Esophagus (tissue), 2 donors: ENCODE measurements at regions not wholly inside any gene's neighbourhood (a gene's known extent, or its start where the extent isn't known, plus 50 kb on each side); places are given as distances from the start of the nearest gene placed in this dataset.

Experiments used
- H3K27ac ChIP-seq, 2 donors: one replicate each; pipeline ENCODE4 v1.5.1; 2013; ENCODE audit warnings: low read depth in 2 of 2, mild to moderate bottlenecking in 2 of 2, inconsistent platforms in 1 of 2, low read length in 1 of 2, moderate library complexity in 1 of 2
- H3K27me3 ChIP-seq, 2 donors: one replicate each; pipeline ENCODE4 v1.6.1; 2013; ENCODE audit warnings: low read length in 2 of 2, control low read depth in 1 of 2, mild to moderate bottlenecking in 1 of 2; ENCODE audit not compliant: insufficient read depth in 2 of 2, control insufficient read depth in 1 of 2
- H3K36me3 ChIP-seq, 2 donors: one replicate each; pipeline ENCODE4 v1.6.1; 2013; ENCODE audit warnings: low read length in 1 of 2; ENCODE audit not compliant: control insufficient read depth in 2 of 2, insufficient read depth in 2 of 2
- H3K4me1 ChIP-seq, 2 donors: one replicate each; pipeline ENCODE4 v1.6.1; 2013; ENCODE audit warnings: low read length in 1 of 2; ENCODE audit not compliant: control insufficient read depth in 2 of 2, insufficient read depth in 2 of 2
- H3K4me3 ChIP-seq, 2 donors: one replicate each; pipeline ENCODE4 v1.5.1; 2013; ENCODE audit warnings: low read length in 2 of 2, mild to moderate bottlenecking in 2 of 2, low read depth in 1 of 2, moderate library complexity in 1 of 2
- H3K9me3 ChIP-seq, 2 donors: one replicate each; pipeline ENCODE4 v1.6.1; 2013; ENCODE audit warnings: mild to moderate bottlenecking in 2 of 2, low read depth in 1 of 2, low read length in 1 of 2, moderate library complexity in 1 of 2; ENCODE audit not compliant: control insufficient read depth in 2 of 2, insufficient read depth in 1 of 2
- WGBS, 2 donors: extraction: QIAGEN DNeasy Blood & Tissue Kit; methylation state at CpG; one replicate each; pipeline ENCODE4 v1.1.7; 2013; 5-methylcytosine and 5-hydroxymethylcytosine counted together
- donor health status: healthy with polysubstance abuse.
- donor health status: Bipolar disorder and iron deficiency.

- Histone ChIP-seq H3K36me3 (no peaks in the 10 kb centered on the region), H3K27ac (no peak overlapping the region), H3K27me3 (no peaks in the 10 kb centered on the region), H3K4me1 (no peaks in the 10 kb centered on the region), H3K4me3 (no peak overlapping the region), H3K9me3 (no peaks in the 10 kb centered on the region)
- WGBS, 2 donors, result 63 to 70% methylated on average over 5 of the region's 5 CpGs
These were observed 772.5 kb upstream of the SLITRK1 start for GRCh38 chr13:84654654-84655275.

DNA sequence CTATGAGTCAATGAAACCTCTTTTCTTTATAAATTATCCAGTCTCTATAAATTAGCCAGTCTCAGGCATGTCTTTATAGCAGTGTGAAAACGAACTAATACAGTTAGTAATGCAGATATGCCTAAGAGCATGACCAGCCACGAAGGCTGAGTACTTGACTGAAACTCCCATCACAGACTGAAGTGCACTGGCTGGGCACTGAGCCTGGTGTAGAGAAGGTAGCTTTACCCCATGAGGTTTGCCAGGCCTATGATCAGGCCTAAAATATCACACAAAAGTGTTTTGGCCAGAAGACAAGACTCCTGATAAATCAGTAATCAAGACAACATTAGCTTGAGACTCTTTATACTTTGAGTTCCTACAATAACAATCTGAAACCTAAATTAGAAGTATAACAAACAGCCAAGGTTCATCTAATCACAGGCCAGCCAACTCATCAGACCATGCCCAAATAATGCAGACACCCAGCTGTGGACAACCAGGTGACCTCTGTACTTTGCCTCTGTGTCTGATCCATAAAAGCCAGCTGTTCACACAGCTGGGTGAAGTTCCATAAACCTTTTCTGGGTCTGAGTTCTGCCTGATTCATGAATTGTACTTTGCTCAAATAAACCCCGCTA lies 771.8 kb upstream of the SLITRK1 start:
- Histone ChIP-seq H3K27ac (no peak overlapping the region), H3K4me3 (no peak overlapping the region), H3K27me3 (no peaks in the 10 kb centered on the region), H3K36me3 (no peaks in the 10 kb centered on the region), H3K9me3 (no peaks in the 10 kb centered on the region), H3K4me1 (no peaks in the 10 kb centered on the region)
- 80 to 84% methylated on average over 3 of the region's 3 CpGs for WGBS, 2 donors

- H3K27ac ChIP-seq, result no peak overlapping the region
- no peaks in the 10 kb centered on the region for H3K36me3 ChIP-seq
- 76 to 80% methylated on average over 3 of the region's 3 CpGs for WGBS, 2 donors
- H3K4me3 ChIP-seq, result no peak overlapping the region
- no peaks in the 10 kb centered on the region for H3K27me3 ChIP-seq
- H3K4me1 ChIP-seq, result no peaks in the 10 kb centered on the region
- no peaks in the 10 kb centered on the region for H3K9me3 ChIP-seq
These were observed 769.4 kb upstream of the SLITRK1 start for GRCh38 chr13:84651705-84652104.

DNA sequence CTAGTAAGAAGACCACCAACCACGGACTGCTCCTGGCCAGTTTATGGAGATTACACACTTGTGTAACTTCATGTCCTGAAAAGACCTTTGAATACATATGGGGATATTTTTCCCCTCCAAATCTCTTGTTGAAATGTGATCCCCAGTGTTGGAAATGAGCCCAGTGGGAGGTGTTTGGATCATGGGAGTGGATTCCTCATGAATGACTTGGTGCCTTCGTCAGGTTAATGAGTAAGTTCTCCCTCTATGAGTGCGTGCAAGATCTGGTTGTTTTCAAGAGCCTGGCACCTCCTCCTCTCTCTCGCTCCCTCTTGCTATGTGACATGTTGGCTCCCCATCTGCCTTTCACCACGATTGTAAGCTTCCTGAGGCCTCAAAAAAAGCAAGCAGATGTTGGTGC lies 769.0 kb upstream of the SLITRK1 start:
- no peaks in the 10 kb centered on the region for H3K9me3 ChIP-seq
- 65 to 66% methylated on average over 5 of the region's 5 CpGs for WGBS, 2 donors
- no peaks in the 10 kb centered on the region for H3K36me3 ChIP-seq
- no peaks in the 10 kb centered on the region for H3K27me3 ChIP-seq
- H3K4me3 ChIP-seq, result no peak overlapping the region
- H3K27ac ChIP-seq, result no peak overlapping the region
- no peaks in the 10 kb centered on the region for H3K4me1 ChIP-seq

DNA sequence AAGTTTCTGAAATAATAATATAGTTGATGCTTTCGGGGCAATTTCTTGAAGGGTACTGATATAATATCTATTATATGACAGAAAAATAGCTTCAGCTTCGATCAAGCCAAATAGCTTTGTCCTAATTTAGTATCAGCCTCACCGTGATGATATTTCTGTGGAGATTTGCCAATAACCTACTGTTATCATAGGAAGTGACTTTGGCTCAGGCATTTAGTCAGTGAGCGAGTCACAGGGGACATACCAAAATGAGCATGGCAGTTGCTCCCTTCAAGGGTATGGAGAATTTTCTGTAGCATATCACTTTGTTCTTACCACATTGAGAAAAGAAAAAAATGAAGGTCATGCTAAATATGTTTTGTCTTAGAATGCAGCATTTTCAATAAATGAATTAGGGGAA lies 767.6 kb upstream of the SLITRK1 start:
- Histone ChIP-seq H3K9me3 (no peaks in the 10 kb centered on the region), H3K27me3 (no peaks in the 10 kb centered on the region), H3K27ac (no peak overlapping the region), H3K36me3 (no peaks in the 10 kb centered on the region), H3K4me3 (no peak overlapping the region), H3K4me1 (no peaks in the 10 kb centered on the region)
- WGBS, 2 donors, result 54 to 56% methylated on average over 4 of the region's 4 CpGs

GRCh38 chr13:84648069-84648640 lies 765.9 kb upstream of the SLITRK1 start:
- Histone ChIP-seq H3K27ac (no peak overlapping the region), H3K9me3 (no peaks in the 10 kb centered on the region), H3K36me3 (no peaks in the 10 kb centered on the region), H3K4me1 (no peaks in the 10 kb centered on the region), H3K27me3 (no peaks in the 10 kb centered on the region), H3K4me3 (no peak overlapping the region)
- WGBS, 2 donors, result 30 to 39% methylated on average over 2 of the region's 2 CpGs

- H3K36me3 ChIP-seq, result no peaks in the 10 kb centered on the region
- H3K27me3 ChIP-seq, result no peaks in the 10 kb centered on the region
- H3K9me3 ChIP-seq, result no peaks in the 10 kb centered on the region
- WGBS, 2 donors, result 82 to 83% methylated on average over 3 of the region's 3 CpGs
- H3K27ac ChIP-seq, result no peak overlapping the region
- H3K4me1 ChIP-seq, result no peaks in the 10 kb centered on the region
- no peak overlapping the region for H3K4me3 ChIP-seq
These were observed 764.7 kb upstream of the SLITRK1 start for GRCh38 chr13:84646957-84647356.

DNA sequence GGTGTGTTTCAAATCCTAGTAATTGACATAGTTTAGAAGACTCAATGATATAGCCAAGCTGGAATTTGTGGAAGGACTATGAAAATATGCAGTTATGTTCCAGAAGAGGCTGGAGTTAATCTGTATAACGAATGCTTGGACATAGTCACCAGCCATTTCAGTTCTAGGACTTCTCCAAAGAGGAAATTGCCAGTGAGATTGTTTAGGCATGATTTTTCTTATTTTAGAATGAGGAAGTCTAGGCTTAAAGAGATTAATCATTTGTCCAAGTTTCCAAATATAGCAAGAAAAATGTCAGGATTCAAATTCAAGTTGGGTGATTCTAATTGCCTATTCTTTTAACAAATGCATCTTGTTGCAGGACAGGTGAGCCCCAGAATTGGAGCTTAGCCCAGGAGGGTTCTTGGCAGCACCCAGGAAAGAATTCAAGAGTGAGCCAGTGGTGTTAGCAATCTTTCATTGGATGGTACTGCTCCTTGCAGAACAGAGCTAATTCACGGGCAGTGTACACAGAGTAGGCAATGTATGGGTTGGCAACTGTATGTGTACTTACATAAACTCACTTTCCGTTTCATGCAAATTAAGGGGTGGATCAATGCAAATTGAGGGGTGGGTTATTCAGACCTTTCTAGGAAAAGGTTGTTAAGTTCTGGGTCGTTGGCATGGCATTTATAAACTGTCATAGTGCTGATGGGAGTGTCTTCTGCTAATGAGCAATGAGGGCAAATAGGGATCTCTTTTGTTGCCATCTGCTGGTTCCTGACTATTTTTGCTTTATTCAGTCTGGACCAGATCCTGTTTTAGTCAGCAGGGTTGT lies 763.1 kb upstream of the SLITRK1 start:
- H3K4me1 ChIP-seq, result no peaks in the 10 kb centered on the region
- no peak overlapping the region for H3K27ac ChIP-seq
- H3K4me3 ChIP-seq, result no peak overlapping the region
- H3K27me3 ChIP-seq, result no peaks in the 10 kb centered on the region
- H3K9me3 ChIP-seq, result no peaks in the 10 kb centered on the region
- 31 to 34% methylated on average over 4 of the region's 4 CpGs for WGBS, 2 donors
- H3K36me3 ChIP-seq, result no peaks in the 10 kb centered on the region

- H3K36me3 ChIP-seq, result no peaks in the 10 kb centered on the region
- 89 to 95% methylated on average over 1 of the region's 1 CpG for WGBS, 2 donors
- H3K4me3 ChIP-seq, result no peak overlapping the region
These were observed 759.2 kb upstream of the SLITRK1 start for GRCh38 chr13:84641491-84641890.

More at GRCh38 chr13:84641491-84641890, 759.2 kb upstream of the SLITRK1 start:
- H3K9me3 ChIP-seq, result no peaks in the 10 kb centered on the region
- H3K27me3 ChIP-seq, result no peaks in the 10 kb centered on the region
- H3K27ac ChIP-seq, result no peak overlapping the region
- no peaks in the 10 kb centered on the region for H3K4me1 ChIP-seq
